ENCODE measurements at regions not wholly inside any gene's neighbourhood (a gene's known extent, or its start where the extent isn't known, plus 50 kb on each side); places are given as distances from the start of the nearest gene placed in this dataset.

- TF ChIP-seq REST (IDR thresholded peaks at IDR 0.05; ENCODE audit: unreplicated experiment) (no peak), ZNF331 (CRISPR knock-in tag; IDR thresholded peaks at IDR 0.05; ENCODE audit: low read depth) (no peak)
Observed at GRCh38 chr13:77415253-77416071, 88.6 kb upstream of the MYCBP2 start (continued).

GRCh38 chr13:77412860-77413259 is 86.0 kb upstream of the MYCBP2 start:
- H3K27ac ChIP-seq (ENCODE audit: low read depth) = no peak overlapping the region
- H3F3A ChIP-seq (replicated peaks; ENCODE audit: low read depth) = no peaks in the 10 kb centered on the region
- H3K9me3 Mint-ChIP-seq = no peaks in the 10 kb centered on the region
- no peaks in the 10 kb centered on the region for H3K36me3 Mint-ChIP-seq (ENCODE audit: low read depth)
- no peaks in the 10 kb centered on the region for H4K20me1 ChIP-seq (replicated peaks; ENCODE audit: insufficient read depth)
- H3K4me2 ChIP-seq = no peak overlapping the region
- peaks cover 3% of the 10 kb centered on the region for H3K27me3 Mint-ChIP-seq (ENCODE audit: insufficient read depth, low read depth, poor library complexity)
- peaks cover 9% of the 10 kb centered on the region for H3K4me1 ChIP-seq (ENCODE audit: insufficient read depth)
- H3K27ac Mint-ChIP-seq = no peak overlapping the region
- no peak for DNase-seq (ENCODE audit: low spot score)
- no peak overlapping the region for H3K4me3 Mint-ChIP-seq
- H3K4me1 Mint-ChIP-seq = peaks cover 14% of the 10 kb centered on the region; the same call in 2 of the 3 replicates
- H3K79me2 ChIP-seq (replicated peaks; ENCODE audit: insufficient read depth) = no peaks in the 10 kb centered on the region
- no peaks in the 10 kb centered on the region for H3K36me3 ChIP-seq (ENCODE audit: insufficient read depth)
- H3K4me3 ChIP-seq = no peak overlapping the region
- no peaks in the 10 kb centered on the region for H3K27me3 ChIP-seq (ENCODE audit: insufficient read depth)
- ATAC-seq = no peak
- no peak overlapping the region for H2AFZ ChIP-seq
- H3K9me2 ChIP-seq (ENCODE audit: insufficient read depth) = no peaks in the 10 kb centered on the region
- TF ChIP-seq POLR2AphosphoS5 (IDR thresholded peaks at IDR 0.05; ENCODE audit: low read depth) = no peak
- no peak for TF ChIP-seq ETS1 (IDR thresholded peaks at IDR 0.05)
- TF ChIP-seq NANOG (IDR thresholded peaks at IDR 0.05; ENCODE audit: borderline replicate concordance) = no peak
- no peak for TF ChIP-seq ZNF462 (CRISPR knock-in tag; IDR thresholded peaks at IDR 0.05)
- no peak for TF ChIP-seq CTCF (conservative IDR thresholded peaks at IDR 0.05; ENCODE audit: low read depth in 2 of 2)
- no peak for TF ChIP-seq REST (IDR thresholded peaks at IDR 0.05; ENCODE audit: unreplicated experiment)
